Keratinocyte (primary cell): ENCODE measurements at regions not wholly inside any gene's neighbourhood (a gene's known extent, or its start where the extent isn't known, plus 50 kb on each side); places are given as distances from the start of the nearest gene placed in this dataset.

Source experiments
- DNase-seq: peaks from one replicate; pipeline ENCODE4 v3.0.0-alpha.2; 2011; ENCODE audit warnings: low read depth, missing footprints, low spot score
- FAIRE-seq: peaks from 2 replicates; lab custom pipeline; 2011; peaks lifted over from hg19 to GRCh38; lab: Jason Lieb, UNC
- H2AFZ ChIP-seq: 2 replicates; pipeline ENCODE4 v1.6.0; 2012; ENCODE audit warnings: low read length, control low read depth, inconsistent platforms; ENCODE audit not compliant: control insufficient read depth
- H3K27ac ChIP-seq: 2 replicates; pipeline ENCODE4 v1.5.1; 2011; ENCODE audit warnings: low read length; ENCODE audit not compliant: control insufficient read depth, insufficient read depth
- H3K27me3 ChIP-seq: 3 replicates; pipeline ENCODE4 v1.6.0; 2011; ENCODE audit warnings: low read length; ENCODE audit not compliant: control insufficient read depth, insufficient read depth; ENCODE audit errors: extremely low read depth
- H3K36me3 ChIP-seq, 2 experiments: 2 replicates in 1 of 2; 3 replicates in 1 of 2; pipeline ENCODE4 v1.5.1; 2011; ENCODE audit warnings: low read length in 2 of 2, mild to moderate bottlenecking in 1 of 2; ENCODE audit not compliant: control insufficient read depth in 2 of 2, insufficient read depth in 2 of 2; ENCODE audit errors: extremely low read depth in 1 of 2
- H3K4me1 ChIP-seq: 3 replicates; pipeline ENCODE4 v1.5.1; 2011; ENCODE audit warnings: low read length; ENCODE audit not compliant: control insufficient read depth, insufficient read depth; ENCODE audit errors: extremely low read depth
- H3K4me2 ChIP-seq: 3 replicates; pipeline ENCODE4 v1.6.0; 2011; ENCODE audit warnings: low read depth, low read length; ENCODE audit not compliant: control insufficient read depth, insufficient read depth; ENCODE audit errors: extremely low read depth
- H3K4me3 ChIP-seq, 3 experiments: fragments of 200-600 bp in 1 of 3; sonication (generic) in 1 of 3; 2 replicates in 2 of 3; 3 replicates in 1 of 3; pipeline ENCODE4 v1.5.1; 2011 to 2016; ENCODE audit warnings: low read length in 3 of 3, mild to moderate bottlenecking in 3 of 3, control low read depth in 2 of 3, inconsistent platforms in 1 of 3, low read depth in 1 of 3, mixed read lengths in 1 of 3, mixed run types in 1 of 3, moderate library complexity in 1 of 3; ENCODE audit not compliant: control insufficient read depth in 2 of 3, insufficient read depth in 2 of 3; ENCODE audit errors: extremely low read depth in 1 of 3
- H3K79me2 ChIP-seq: 2 replicates; pipeline ENCODE4 v1.6.0; 2012; ENCODE audit warnings: low read length; ENCODE audit not compliant: control insufficient read depth, insufficient read depth
- H3K9ac ChIP-seq: 3 replicates; pipeline ENCODE4 v1.6.0; 2011; ENCODE audit warnings: low read length; ENCODE audit not compliant: control insufficient read depth, insufficient read depth; ENCODE audit errors: extremely low read depth
- H3K9me1 ChIP-seq: 3 replicates; pipeline ENCODE4 v1.6.0; 2011; ENCODE audit warnings: low read length; ENCODE audit not compliant: control insufficient read depth, insufficient read depth; ENCODE audit errors: extremely low read depth
- H3K9me3 ChIP-seq: 2 replicates; pipeline ENCODE4 v1.5.1; 2012; ENCODE audit warnings: low read depth, low read length; ENCODE audit not compliant: control insufficient read depth
- H4K20me1 ChIP-seq: 3 replicates; pipeline ENCODE4 v1.6.0; 2011; ENCODE audit warnings: low read length; ENCODE audit not compliant: control insufficient read depth, insufficient read depth; ENCODE audit errors: extremely low read depth
- EZH2 ChIP-seq: IDR thresholded peaks from one replicate; pipeline ENCODE4 v1.6.1; 2012; ENCODE audit warnings: inconsistent platforms, mild to moderate bottlenecking, low read length, moderate library complexity
- dilution Hi-C: fragments of 300-500 bp; cut with MboI; formaldehyde crosslinking; loops from one replicate; pipeline ENCODE4 v1.7.0; 2020; ENCODE audit warnings: low sequenced_read_pairs; ENCODE audit not compliant: extremely low pct_ligation_motif_present
- TF ChIP-seq, protein P1 (sequence below), 3 experiments: IDR thresholded peaks in 1 of 3; conservative IDR thresholded peaks in 1 of 3; optimal IDR thresholded peaks in 1 of 3; 2 replicates in 2 of 3; 3 replicates in 1 of 3; pipeline versions ENCODE3 to v1.5.1; 2011; ENCODE audit warnings: low read length in 3 of 3, mild to moderate bottlenecking in 3 of 3, moderate library complexity in 2 of 3, control low read depth in 1 of 3, inconsistent platforms in 1 of 3; ENCODE audit not compliant: insufficient read depth in 2 of 3; ENCODE audit errors: extremely low read depth in 1 of 3

GRCh38 chr17:77687921-77688320, 270.6 kb upstream of the TNRC6C start:
- TF ChIP-seq, protein P1, sequence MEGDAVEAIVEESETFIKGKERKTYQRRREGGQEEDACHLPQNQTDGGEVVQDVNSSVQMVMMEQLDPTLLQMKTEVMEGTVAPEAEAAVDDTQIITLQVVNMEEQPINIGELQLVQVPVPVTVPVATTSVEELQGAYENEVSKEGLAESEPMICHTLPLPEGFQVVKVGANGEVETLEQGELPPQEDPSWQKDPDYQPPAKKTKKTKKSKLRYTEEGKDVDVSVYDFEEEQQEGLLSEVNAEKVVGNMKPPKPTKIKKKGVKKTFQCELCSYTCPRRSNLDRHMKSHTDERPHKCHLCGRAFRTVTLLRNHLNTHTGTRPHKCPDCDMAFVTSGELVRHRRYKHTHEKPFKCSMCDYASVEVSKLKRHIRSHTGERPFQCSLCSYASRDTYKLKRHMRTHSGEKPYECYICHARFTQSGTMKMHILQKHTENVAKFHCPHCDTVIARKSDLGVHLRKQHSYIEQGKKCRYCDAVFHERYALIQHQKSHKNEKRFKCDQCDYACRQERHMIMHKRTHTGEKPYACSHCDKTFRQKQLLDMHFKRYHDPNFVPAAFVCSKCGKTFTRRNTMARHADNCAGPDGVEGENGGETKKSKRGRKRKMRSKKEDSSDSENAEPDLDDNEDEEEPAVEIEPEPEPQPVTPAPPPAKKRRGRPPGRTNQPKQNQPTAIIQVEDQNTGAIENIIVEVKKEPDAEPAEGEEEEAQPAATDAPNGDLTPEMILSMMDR (optimal IDR thresholded peaks at IDR 0.05 in 1 of 3, IDR thresholded peaks at IDR 0.05 in 1 of 3, conservative IDR thresholded peaks at IDR 0.05 in 1 of 3; ENCODE audit: extremely low read depth in 1 of 3, insufficient read depth in 2 of 3, low read length in 3 of 3): no peak
- no peak for TF ChIP-seq EZH2
- H3K4me1 ChIP-seq: no peaks in the 10 kb centered on the region
- FAIRE-seq: no peak
- no peaks in the 10 kb centered on the region for H3K79me2 ChIP-seq
- no peak for DNase-seq
- H3K36me3 ChIP-seq: no peaks in the 10 kb centered on the region
- no peak overlapping the region for H3K9ac ChIP-seq
- no peak overlapping the region for H3K27ac ChIP-seq
- H3K9me1 ChIP-seq: no peaks in the 10 kb centered on the region
- no peak overlapping the region for H3K4me3 ChIP-seq
- H3K4me2 ChIP-seq: no peak overlapping the region
- peaks cover 2% of the 10 kb centered on the region for H4K20me1 ChIP-seq
- H3K27me3 ChIP-seq: peaks cover 30% of the 10 kb centered on the region
- H2AFZ ChIP-seq: no peak overlapping the region
- H3K9me3 ChIP-seq: no peaks in the 10 kb centered on the region
- dilution Hi-C loops: no loop called here

- no peaks in the 10 kb centered on the region for H3K79me2 ChIP-seq
- H2AFZ ChIP-seq: no peak overlapping the region
- H4K20me1 ChIP-seq: peaks cover 2% of the 10 kb centered on the region
- no peak overlapping the region for H3K9ac ChIP-seq
- no peak overlapping the region for H3K27ac ChIP-seq
- peaks cover 34% of the 10 kb centered on the region for H3K27me3 ChIP-seq
- H3K4me1 ChIP-seq: no peaks in the 10 kb centered on the region
- H3K4me2 ChIP-seq: no peak overlapping the region
- no peaks in the 10 kb centered on the region for H3K36me3 ChIP-seq
- no peak for DNase-seq
- TF ChIP-seq, protein P1 (optimal IDR thresholded peaks at IDR 0.05 in 1 of 3, IDR thresholded peaks at IDR 0.05 in 1 of 3, conservative IDR thresholded peaks at IDR 0.05 in 1 of 3; ENCODE audit: extremely low read depth in 1 of 3, insufficient read depth in 2 of 3, low read length in 3 of 3): no peak
- TF ChIP-seq EZH2: no peak
- no peak for FAIRE-seq
- H3K9me1 ChIP-seq: no peaks in the 10 kb centered on the region
- H3K4me3 ChIP-seq: no peak overlapping the region
- no peaks in the 10 kb centered on the region for H3K9me3 ChIP-seq
- dilution Hi-C loops: no loop called here
Observed at GRCh38 chr17:77688369-77688768, 270.1 kb upstream of the TNRC6C start.
